ENCODE measurements at regions not wholly inside any gene's neighbourhood (a gene's known extent, or its start where the extent isn't known, plus 50 kb on each side); places are given as distances from the start of the nearest gene placed in this dataset.

DNA sequence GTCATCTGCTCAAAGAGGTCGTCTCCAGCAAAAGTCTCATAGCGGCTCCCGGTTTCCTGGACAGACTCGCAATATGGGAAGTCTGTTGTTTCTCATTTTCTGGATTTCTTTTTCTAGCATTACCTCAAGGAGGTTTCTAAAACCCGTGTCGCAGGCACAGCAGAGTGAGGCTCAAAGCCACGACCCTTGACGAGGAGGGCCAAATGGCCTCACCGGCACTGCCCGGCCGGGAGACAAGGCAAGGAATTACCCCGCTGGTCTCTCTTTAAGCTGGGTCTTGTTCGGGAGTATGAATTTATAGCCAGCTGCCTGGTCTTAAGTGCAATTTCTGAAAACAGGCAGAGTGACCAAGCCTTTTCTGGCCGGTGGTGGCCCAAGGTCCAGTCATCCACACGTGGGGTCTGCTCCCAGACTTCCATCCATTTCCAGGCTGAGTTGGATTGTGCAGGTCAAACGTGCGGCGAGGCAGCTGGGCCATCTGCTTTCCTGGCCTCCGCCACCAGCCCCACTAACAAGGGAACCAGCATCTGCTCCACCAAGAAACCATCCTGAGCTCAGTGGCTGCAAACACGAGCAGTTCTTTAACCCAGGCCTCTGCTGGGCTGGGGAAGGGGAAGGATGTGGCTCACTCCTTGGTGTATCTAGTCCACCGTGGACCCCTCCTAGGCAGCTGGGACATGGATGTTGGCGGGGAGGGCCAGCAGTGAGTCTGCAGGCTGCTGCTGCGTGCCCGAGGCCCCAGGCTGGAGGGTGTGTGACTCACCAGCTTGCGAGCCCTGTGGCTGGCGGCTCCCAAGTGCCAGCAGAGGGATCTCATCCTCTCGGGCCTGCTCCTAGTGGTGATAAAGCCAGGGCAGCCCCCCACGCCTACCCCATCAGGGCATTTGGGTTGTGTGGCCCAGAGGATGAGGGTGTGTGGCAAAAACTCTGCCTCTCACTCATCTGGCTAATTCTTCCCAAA lies 55.6 kb upstream of the COL5A1 start:
- DNase-seq (ENCODE audit: low spot score), result no peak

DNA sequence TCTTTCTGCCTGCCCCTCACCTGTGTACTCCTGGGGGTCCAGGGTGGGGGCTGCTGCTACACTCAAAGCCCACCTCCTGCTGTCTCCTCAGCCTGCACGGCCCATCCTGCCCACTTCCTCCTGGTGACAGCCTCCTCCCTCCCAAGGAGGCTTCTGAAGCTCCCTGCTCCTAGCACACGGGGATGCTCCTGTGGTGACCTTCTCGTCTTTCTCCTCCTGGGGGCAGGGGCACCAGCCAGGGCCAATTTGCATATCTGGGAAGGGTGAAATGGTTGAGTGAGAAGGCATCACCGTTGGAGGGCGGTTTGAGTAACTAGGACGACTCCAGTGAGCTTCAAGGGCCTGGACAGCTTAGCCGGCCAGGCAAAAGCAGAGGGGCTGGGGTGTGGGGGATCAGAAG lies 51.9 kb upstream of the COL5A1 start:
- no peak for DNase-seq (ENCODE audit: low spot score)

DNA sequence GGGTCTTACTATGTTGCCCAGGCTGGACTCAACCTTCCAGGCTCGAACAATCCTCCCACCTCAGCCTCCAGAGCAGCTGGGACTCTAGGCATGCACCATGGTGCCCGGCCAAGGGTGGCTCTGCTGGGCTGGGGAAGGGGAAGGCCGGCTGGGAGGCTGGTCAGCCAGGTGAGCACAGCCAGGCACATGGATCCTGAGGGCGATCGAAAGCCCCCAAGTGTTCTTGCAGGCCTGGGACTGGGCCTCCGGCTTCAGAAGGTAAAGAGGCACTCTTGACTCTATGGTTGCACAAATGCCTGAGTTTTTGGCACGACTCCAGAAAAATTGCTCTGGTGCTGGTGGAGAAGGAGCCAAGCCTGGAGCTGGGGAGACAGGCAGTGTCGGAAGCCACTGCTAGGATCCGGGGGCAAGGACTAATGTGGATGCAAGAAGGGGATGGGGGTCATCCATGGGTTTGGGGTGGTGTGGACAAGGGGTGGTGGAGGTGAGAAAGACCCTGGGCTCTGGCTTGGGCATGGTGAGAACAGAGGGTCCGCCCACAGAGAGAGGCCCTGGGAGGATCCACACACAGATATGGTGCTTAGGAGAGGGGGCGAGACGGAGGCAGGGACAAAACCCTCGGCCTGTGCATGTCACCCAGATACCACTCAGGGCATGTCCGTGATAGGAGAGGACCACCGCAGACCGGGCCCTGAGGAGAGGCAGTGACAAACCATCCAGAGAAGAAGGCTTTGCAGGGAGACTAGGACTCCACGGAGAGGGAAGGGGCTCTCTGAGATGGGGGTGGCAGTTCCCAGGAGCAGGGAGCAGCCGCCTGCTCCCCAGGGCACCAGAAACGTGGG lies 51.1 kb upstream of the COL5A1 start:
- DNase-seq (ENCODE audit: low spot score), result no peak

DNA sequence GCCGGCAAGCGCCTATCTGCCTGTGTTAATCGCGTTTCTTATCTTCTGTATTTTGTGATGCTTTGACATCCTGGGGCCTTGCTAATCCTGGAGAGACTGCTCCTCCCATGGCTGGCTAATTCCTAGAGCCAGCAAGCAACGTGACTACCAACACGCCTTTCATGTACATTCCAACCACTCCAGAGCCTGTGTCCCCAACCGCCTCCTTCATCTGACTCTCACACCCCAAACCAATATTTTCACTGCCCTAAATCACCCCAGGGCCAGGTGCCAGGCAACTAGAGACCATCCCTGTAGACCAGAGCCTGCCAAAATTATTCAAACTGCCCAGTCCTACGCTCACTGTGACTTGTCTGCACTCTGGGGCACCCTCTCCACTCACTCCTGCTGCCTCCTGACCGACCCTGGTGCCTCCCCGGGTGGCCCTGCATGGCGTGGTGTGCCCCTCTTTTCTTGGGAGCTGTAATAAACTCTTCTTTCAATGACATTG lies 50.5 kb upstream of the COL5A1 start:
- no peak for DNase-seq (ENCODE audit: low spot score)

DNA sequence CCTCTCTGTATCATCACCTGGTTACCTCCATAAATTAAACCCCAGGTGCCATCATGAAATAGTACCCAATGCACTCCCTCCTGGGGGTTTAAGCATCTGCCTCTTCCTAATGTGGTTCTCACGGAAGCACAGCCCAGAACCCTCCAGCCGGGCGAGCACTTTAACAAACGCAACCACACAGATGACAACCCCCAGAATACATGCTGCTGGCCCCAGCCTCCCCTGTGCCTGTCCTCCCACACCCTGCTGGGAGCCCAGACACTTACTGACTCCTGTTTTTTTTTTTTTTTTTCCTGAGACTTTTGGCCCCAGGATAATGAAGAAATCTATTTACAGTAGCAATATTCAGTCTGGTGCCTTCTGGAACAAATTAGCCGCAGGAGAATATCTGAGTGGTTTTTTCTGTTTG lies 50.0 kb upstream of the COL5A1 start:
- DNase-seq (ENCODE audit: low spot score), result no peak

Measured in cerebellar cortex (tissue), 1 donor.